PC-9 (cell line): ENCODE measurements at regions not wholly inside any gene's neighbourhood (a gene's known extent, or its start where the extent isn't known, plus 50 kb on each side); places are given as distances from the start of the nearest gene placed in this dataset.

Experiments
- EZH2 ChIP-seq: fragments of 200-600 bp; sonication (generic); IDR thresholded peaks from 2 replicates; pipeline ENCODE4 v1.8.0; 2017; ENCODE audit warnings: antibody characterized with exemption, low read depth
- TF ChIP-seq, protein P1 (sequence below): fragments of 200-600 bp; sonication (generic); conservative IDR thresholded peaks from 2 replicates; pipeline ENCODE4 v1.6.1; 2017; ENCODE audit warnings: mixed run types, antibody characterized with exemption, mild to moderate bottlenecking, moderate library complexity

DNA sequence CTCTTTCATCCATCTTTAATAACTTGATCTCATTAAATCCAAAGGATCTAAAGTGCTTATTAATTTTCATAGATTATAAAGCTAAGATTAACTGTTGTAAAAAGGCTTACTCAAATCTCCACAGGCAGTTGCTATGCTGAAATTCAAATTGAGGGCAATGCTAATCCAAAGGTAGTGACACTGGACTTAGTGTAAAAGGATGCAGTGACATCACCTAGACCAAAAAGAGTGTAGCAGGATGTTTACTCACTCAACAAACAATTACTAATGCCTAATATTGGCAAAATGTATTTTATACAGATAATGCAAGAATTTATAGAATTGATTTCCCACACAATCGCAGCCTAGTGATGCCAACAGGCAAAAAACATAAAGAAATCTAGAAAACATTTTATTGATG lies 756.2 kb downstream of the CDH9 start:
- TF ChIP-seq EZH2, result no peak
- TF ChIP-seq, protein P1, sequence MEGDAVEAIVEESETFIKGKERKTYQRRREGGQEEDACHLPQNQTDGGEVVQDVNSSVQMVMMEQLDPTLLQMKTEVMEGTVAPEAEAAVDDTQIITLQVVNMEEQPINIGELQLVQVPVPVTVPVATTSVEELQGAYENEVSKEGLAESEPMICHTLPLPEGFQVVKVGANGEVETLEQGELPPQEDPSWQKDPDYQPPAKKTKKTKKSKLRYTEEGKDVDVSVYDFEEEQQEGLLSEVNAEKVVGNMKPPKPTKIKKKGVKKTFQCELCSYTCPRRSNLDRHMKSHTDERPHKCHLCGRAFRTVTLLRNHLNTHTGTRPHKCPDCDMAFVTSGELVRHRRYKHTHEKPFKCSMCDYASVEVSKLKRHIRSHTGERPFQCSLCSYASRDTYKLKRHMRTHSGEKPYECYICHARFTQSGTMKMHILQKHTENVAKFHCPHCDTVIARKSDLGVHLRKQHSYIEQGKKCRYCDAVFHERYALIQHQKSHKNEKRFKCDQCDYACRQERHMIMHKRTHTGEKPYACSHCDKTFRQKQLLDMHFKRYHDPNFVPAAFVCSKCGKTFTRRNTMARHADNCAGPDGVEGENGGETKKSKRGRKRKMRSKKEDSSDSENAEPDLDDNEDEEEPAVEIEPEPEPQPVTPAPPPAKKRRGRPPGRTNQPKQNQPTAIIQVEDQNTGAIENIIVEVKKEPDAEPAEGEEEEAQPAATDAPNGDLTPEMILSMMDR, result no peak
